ENCODE measurements at regions not wholly inside any gene's neighbourhood (a gene's known extent, or its start where the extent isn't known, plus 50 kb on each side); places are given as distances from the start of the nearest gene placed in this dataset.

DNA sequence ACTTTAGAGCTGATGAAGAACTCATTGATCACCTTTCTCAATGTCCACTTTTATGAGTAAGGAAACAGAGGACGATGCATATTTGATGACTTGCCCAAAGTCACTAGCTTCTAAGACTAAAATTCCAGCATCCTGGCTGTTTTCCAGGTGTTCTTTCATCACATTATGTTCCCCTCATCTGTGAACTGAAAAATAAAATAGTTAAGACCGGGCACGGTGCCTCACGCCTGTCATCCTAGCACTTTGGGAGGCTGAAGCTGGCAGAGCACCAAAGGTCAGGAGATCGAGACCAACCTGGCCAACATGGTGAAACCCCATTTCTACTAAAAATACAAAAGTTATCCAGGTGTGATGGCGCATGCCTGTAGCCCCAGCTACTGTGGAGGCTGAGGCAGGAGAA is 297.5 kb downstream of the DUSP10 start:
- H3K36me3 ChIP-seq: no peaks in the 10 kb centered on the region
- no peak for DNase-seq
- no peaks in the 10 kb centered on the region for H3K9me3 ChIP-seq
- no peaks in the 10 kb centered on the region for H3K27me3 ChIP-seq
- no peak for TF ChIP-seq POLR2A (IDR thresholded peaks at IDR 0.05)
- TF ChIP-seq, protein P1, sequence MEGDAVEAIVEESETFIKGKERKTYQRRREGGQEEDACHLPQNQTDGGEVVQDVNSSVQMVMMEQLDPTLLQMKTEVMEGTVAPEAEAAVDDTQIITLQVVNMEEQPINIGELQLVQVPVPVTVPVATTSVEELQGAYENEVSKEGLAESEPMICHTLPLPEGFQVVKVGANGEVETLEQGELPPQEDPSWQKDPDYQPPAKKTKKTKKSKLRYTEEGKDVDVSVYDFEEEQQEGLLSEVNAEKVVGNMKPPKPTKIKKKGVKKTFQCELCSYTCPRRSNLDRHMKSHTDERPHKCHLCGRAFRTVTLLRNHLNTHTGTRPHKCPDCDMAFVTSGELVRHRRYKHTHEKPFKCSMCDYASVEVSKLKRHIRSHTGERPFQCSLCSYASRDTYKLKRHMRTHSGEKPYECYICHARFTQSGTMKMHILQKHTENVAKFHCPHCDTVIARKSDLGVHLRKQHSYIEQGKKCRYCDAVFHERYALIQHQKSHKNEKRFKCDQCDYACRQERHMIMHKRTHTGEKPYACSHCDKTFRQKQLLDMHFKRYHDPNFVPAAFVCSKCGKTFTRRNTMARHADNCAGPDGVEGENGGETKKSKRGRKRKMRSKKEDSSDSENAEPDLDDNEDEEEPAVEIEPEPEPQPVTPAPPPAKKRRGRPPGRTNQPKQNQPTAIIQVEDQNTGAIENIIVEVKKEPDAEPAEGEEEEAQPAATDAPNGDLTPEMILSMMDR (IDR thresholded peaks at IDR 0.05 in 4 of 5, conservative IDR thresholded peaks at IDR 0.05 in 1 of 5): no peak
- H3K27ac ChIP-seq: no peak overlapping the region
- ATAC-seq: no peak
- H3K4me1 ChIP-seq: peaks cover 6 to 18% of the 10 kb centered on the region in 2 donors
- in situ Hi-C loops (cut with MboI; ENCODE audit: low sequenced_read_pairs in 4 of 4) (loop anchor here in 1 of 4 donors (25.0 kb wide), 2 partner anchors 182 to 632 kb away; no protein-coding TSS in a partner anchor), intact Hi-C loops (cut with DNase I; ENCODE audit: low total_unique reads) (no loop called here)
- H3K4me3 ChIP-seq: no peak overlapping the region

DNA sequence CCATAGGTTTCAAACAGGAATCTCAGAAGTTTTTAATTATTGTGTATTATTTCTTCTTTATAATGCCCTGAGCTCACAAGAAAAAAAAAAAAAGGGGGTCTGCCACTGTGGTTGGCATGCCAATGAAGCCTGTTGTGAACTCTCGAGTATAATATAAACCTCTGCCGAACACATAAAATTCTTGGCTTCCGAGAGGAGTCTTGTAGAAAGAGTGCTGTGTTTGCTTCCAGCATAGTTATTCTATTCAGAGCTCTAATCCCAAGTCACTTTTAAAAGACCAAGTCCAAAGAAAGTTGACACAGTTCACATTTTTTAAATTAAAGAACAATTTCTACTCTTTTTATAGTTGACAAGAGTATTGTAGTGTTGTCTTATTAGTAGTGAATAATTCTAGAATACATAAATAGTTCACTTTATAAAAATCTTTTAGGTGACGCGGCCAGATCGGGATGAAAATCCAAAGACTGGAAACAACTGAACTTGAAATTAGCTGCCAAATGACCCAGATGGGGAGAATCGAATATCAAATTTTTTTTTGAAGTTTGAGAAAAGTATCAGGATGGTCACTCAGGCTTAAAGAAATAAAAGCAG is 293.2 kb downstream of the DUSP10 start:
- intact Hi-C loops (cut with DNase I; ENCODE audit: low total_unique reads) (no loop called here), in situ Hi-C loops (cut with MboI; ENCODE audit: low sequenced_read_pairs in 4 of 4) (loop anchor here in 1 of 4 donors (25.0 kb wide), 2 partner anchors 186 to 636 kb away; no protein-coding TSS in a partner anchor)
- H3K27ac ChIP-seq: no peak overlapping the region
- peaks cover 0 to 4% of the 10 kb centered on the region in 2 donors for H3K4me1 ChIP-seq
- H3K9me3 ChIP-seq: no peaks in the 10 kb centered on the region
- ATAC-seq (no peak), DNase-seq (no peak)
- TF ChIP-seq POLR2A (IDR thresholded peaks at IDR 0.05): no peak
- TF ChIP-seq, protein P1 (IDR thresholded peaks at IDR 0.05 in 4 of 5, conservative IDR thresholded peaks at IDR 0.05 in 1 of 5): no peak
- no peak overlapping the region for H3K4me3 ChIP-seq
- H3K36me3 ChIP-seq: no peaks in the 10 kb centered on the region
- no peaks in the 10 kb centered on the region for H3K27me3 ChIP-seq

DNA sequence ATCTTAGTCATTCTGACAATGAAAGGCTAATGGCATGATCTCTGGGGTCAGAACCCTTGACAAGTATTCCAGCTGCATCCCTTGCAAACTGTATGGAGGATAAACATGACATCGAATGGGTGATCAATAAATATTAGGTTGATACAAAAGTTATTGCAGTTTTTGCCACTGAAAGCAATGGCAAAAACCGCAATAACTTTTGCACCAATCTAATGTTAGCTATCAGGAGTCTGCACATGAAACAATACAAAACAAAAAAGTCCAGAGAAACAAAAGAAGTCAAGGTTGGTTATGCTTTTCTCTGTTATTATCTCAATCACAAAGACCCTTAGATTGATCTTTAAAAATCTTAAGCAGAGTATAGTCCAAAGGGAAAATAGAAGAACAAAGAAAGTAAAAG is 292.7 kb downstream of the DUSP10 start:
- no peaks in the 10 kb centered on the region for H3K9me3 ChIP-seq
- peaks cover 0 to 4% of the 10 kb centered on the region in 2 donors for H3K4me1 ChIP-seq
- ATAC-seq: no peak
- H3K27ac ChIP-seq: no peak overlapping the region
- TF ChIP-seq POLR2A (IDR thresholded peaks at IDR 0.05): no peak
- TF ChIP-seq, protein P1 (IDR thresholded peaks at IDR 0.05 in 4 of 5, conservative IDR thresholded peaks at IDR 0.05 in 1 of 5): no peak
- DNase-seq: no peak
- intact Hi-C loops (cut with DNase I; ENCODE audit: low total_unique reads): no loop called here
- no peaks in the 10 kb centered on the region for H3K27me3 ChIP-seq
- H3K4me3 ChIP-seq: no peak overlapping the region
- H3K36me3 ChIP-seq: no peaks in the 10 kb centered on the region
- in situ Hi-C loops (cut with MboI; ENCODE audit: low sequenced_read_pairs in 4 of 4): loop anchor here in 1 of 4 donors (25.0 kb wide), 2 partner anchors 187 to 637 kb away; no protein-coding TSS in a partner anchor

DNA sequence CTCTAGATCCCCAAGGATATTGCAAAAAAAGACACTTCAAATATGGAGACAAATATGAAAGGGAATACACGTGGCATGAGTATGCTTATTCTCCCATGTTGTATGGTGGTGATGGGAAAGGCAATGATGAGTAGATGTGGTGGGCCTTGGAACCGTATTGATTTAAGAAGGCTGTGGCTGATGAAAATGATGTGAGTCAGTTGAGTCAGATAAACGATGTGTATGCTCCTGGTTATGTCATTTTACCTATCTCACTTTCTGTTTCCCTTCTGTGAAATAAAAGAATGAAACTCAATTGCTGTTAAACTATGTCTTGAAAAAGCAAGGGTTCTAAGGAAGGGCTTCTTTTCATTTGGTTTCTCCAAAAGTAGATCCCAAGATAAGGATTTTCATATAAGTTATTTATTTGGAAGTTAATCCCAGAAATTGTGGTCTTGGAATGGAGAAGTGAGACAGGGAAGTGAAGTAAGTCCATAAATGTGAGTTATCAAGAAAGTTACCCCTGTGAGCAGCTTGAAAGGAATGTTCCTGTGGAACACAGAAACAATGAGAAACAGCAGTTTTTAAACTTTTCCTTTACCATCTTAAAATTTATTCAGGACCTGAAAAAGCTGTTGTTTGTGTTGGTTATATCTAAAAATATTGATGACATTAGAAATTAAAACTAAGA is 292.0 kb downstream of the DUSP10 start:
- TF ChIP-seq POLR2A (IDR thresholded peaks at IDR 0.05): no peak
- TF ChIP-seq, protein P1 (IDR thresholded peaks at IDR 0.05 in 4 of 5, conservative IDR thresholded peaks at IDR 0.05 in 1 of 5): no peak
- H3K4me1 ChIP-seq: peaks cover 0 to 4% of the 10 kb centered on the region in 2 donors
- no peaks in the 10 kb centered on the region for H3K27me3 ChIP-seq
- no peaks in the 10 kb centered on the region for H3K9me3 ChIP-seq
- in situ Hi-C loops (cut with MboI; ENCODE audit: low sequenced_read_pairs in 4 of 4): loop anchor here in 1 of 4 donors (25.0 kb wide), 2 partner anchors 188 to 638 kb away; no protein-coding TSS in a partner anchor
- DNase-seq (no peak), ATAC-seq (no peak)
- H3K4me3 ChIP-seq: no peak overlapping the region
- intact Hi-C loops (cut with DNase I; ENCODE audit: low total_unique reads): no loop called here
- H3K27ac ChIP-seq: no peak overlapping the region
- H3K36me3 ChIP-seq: no peaks in the 10 kb centered on the region
